ENCODE measurements at regions not wholly inside any gene's neighbourhood (a gene's known extent, or its start where the extent isn't known, plus 50 kb on each side); places are given as distances from the start of the nearest gene placed in this dataset.
A peak's percentile ranks its signal among the peaks of the same experiment; 100 is the strongest.

- Mint-ChIP-seq H3K27ac (no peak overlapping the region), H3K9me3 (no peaks in the 10 kb centered on the region; the same call in 2 of the 3 replicates), H3K4me1 (no peaks in the 10 kb centered on the region), H3K27me3 (ENCODE audit: insufficient read depth, low read depth, poor library complexity) (peaks cover 4% of the 10 kb centered on the region), H3K4me3 (no peak overlapping the region), H3K36me3 (ENCODE audit: low read depth) (no peaks in the 10 kb centered on the region)
- H3K4me1 ChIP-seq (ENCODE audit: insufficient read depth), result no peaks in the 10 kb centered on the region
- H2AFZ ChIP-seq, result 0 out of 2 replicates have a peak overlapping the region, but pooled peaks have one; percentile 43
- H4K20me1 ChIP-seq (replicated peaks; ENCODE audit: insufficient read depth), result no peaks in the 10 kb centered on the region
- DNase-seq (ENCODE audit: low spot score), result no peak
- ATAC-seq, result no peak
- H3K4me3 ChIP-seq, result no peak overlapping the region
- no peak for TF ChIP-seq EZH2 (IDR thresholded peaks at IDR 0.05; ENCODE audit: low read depth, unreplicated experiment)
- H3K27me3 ChIP-seq (ENCODE audit: insufficient read depth), result no peaks in the 10 kb centered on the region
- no peak overlapping the region for H3K27ac ChIP-seq (ENCODE audit: low read depth)
- no peaks in the 10 kb centered on the region for H3K9me2 ChIP-seq (ENCODE audit: insufficient read depth)
- no peaks in the 10 kb centered on the region for H3K79me2 ChIP-seq (replicated peaks; ENCODE audit: insufficient read depth)
- no peak overlapping the region for H3K4me2 ChIP-seq
- H3K36me3 ChIP-seq (ENCODE audit: insufficient read depth), result no peaks in the 10 kb centered on the region
- no peaks in the 10 kb centered on the region for H3F3A ChIP-seq (replicated peaks; ENCODE audit: low read depth)
Measured at GRCh38 chr20:5668529-5668868, 57.7 kb upstream of the GPCPD1 start.

- no peaks in the 10 kb centered on the region for H3K27me3 ChIP-seq (ENCODE audit: insufficient read depth)
- Mint-ChIP-seq H3K27ac (no peak overlapping the region), H3K4me1 (no peaks in the 10 kb centered on the region), H3K4me3 (no peak overlapping the region), H3K36me3 (ENCODE audit: low read depth) (no peaks in the 10 kb centered on the region), H3K9me3 (no peaks in the 10 kb centered on the region; the same call in 2 of the 3 replicates), H3K27me3 (ENCODE audit: insufficient read depth, low read depth, poor library complexity) (peaks cover 4% of the 10 kb centered on the region)
- H3K36me3 ChIP-seq (ENCODE audit: insufficient read depth), result no peaks in the 10 kb centered on the region
- H3K4me3 ChIP-seq, result no peak overlapping the region
- H4K20me1 ChIP-seq (replicated peaks; ENCODE audit: insufficient read depth), result no peaks in the 10 kb centered on the region
- H3K4me2 ChIP-seq, result no peak overlapping the region
- H3K4me1 ChIP-seq (ENCODE audit: insufficient read depth), result no peaks in the 10 kb centered on the region
- H3K79me2 ChIP-seq (replicated peaks; ENCODE audit: insufficient read depth), result no peaks in the 10 kb centered on the region
- no peak for ATAC-seq
- no peaks in the 10 kb centered on the region for H3F3A ChIP-seq (replicated peaks; ENCODE audit: low read depth)
- no peaks in the 10 kb centered on the region for H3K9me2 ChIP-seq (ENCODE audit: insufficient read depth)
- no peak overlapping the region for H3K27ac ChIP-seq (ENCODE audit: low read depth)
- H2AFZ ChIP-seq, result 0 out of 2 replicates have a peak overlapping the region, but pooled peaks have one; percentile 43
- no peak for DNase-seq (ENCODE audit: low spot score)
- TF ChIP-seq REST (IDR thresholded peaks at IDR 0.05; ENCODE audit: unreplicated experiment) (no peak), JUNB (IDR thresholded peaks at IDR 0.05; ENCODE audit: unreplicated experiment) (no peak), ZNF331 (CRISPR knock-in tag; IDR thresholded peaks at IDR 0.05; ENCODE audit: low read depth) (no peak), CTCF (conservative IDR thresholded peaks at IDR 0.05; ENCODE audit: low read depth in 2 of 2) (no peak), ZNF462 (CRISPR knock-in tag; IDR thresholded peaks at IDR 0.05) (no peak), ZNF114 (CRISPR knock-in tag; IDR thresholded peaks at IDR 0.05) (no peak), STAT1 (IDR thresholded peaks at IDR 0.05; ENCODE audit: unreplicated experiment) (no peak)
Measured at GRCh38 chr20:5667705-5668528, 57.1 kb upstream of the GPCPD1 start.

Measured in GM23338 (cell line).